Keratinocyte (primary cell): ENCODE measurements at regions not wholly inside any gene's neighbourhood (a gene's known extent, or its start where the extent isn't known, plus 50 kb on each side); places are given as distances from the start of the nearest gene placed in this dataset.

Experiments used
- DNase-seq: peaks from one replicate; pipeline ENCODE4 v3.0.0-alpha.2; 2011; ENCODE audit warnings: low read depth, missing footprints, low spot score
- FAIRE-seq: peaks from 2 replicates; lab custom pipeline; 2011; peaks lifted over from hg19 to GRCh38; lab: Jason Lieb, UNC
- H2AFZ ChIP-seq: 2 replicates; pipeline ENCODE4 v1.6.0; 2012; ENCODE audit warnings: low read length, control low read depth, inconsistent platforms; ENCODE audit not compliant: control insufficient read depth
- H3K27ac ChIP-seq: 2 replicates; pipeline ENCODE4 v1.5.1; 2011; ENCODE audit warnings: low read length; ENCODE audit not compliant: control insufficient read depth, insufficient read depth
- H3K27me3 ChIP-seq: 3 replicates; pipeline ENCODE4 v1.6.0; 2011; ENCODE audit warnings: low read length; ENCODE audit not compliant: control insufficient read depth, insufficient read depth; ENCODE audit errors: extremely low read depth
- H3K36me3 ChIP-seq, 2 experiments: 2 replicates in 1 of 2; 3 replicates in 1 of 2; pipeline ENCODE4 v1.5.1; 2011; ENCODE audit warnings: low read length in 2 of 2, mild to moderate bottlenecking in 1 of 2; ENCODE audit not compliant: control insufficient read depth in 2 of 2, insufficient read depth in 2 of 2; ENCODE audit errors: extremely low read depth in 1 of 2
- H3K4me1 ChIP-seq: 3 replicates; pipeline ENCODE4 v1.5.1; 2011; ENCODE audit warnings: low read length; ENCODE audit not compliant: control insufficient read depth, insufficient read depth; ENCODE audit errors: extremely low read depth
- H3K4me2 ChIP-seq: 3 replicates; pipeline ENCODE4 v1.6.0; 2011; ENCODE audit warnings: low read depth, low read length; ENCODE audit not compliant: control insufficient read depth, insufficient read depth; ENCODE audit errors: extremely low read depth
- H3K4me3 ChIP-seq, 3 experiments: fragments of 200-600 bp in 1 of 3; sonication (generic) in 1 of 3; 2 replicates in 2 of 3; 3 replicates in 1 of 3; pipeline ENCODE4 v1.5.1; 2011 to 2016; ENCODE audit warnings: low read length in 3 of 3, mild to moderate bottlenecking in 3 of 3, control low read depth in 2 of 3, inconsistent platforms in 1 of 3, low read depth in 1 of 3, mixed read lengths in 1 of 3, mixed run types in 1 of 3, moderate library complexity in 1 of 3; ENCODE audit not compliant: control insufficient read depth in 2 of 3, insufficient read depth in 2 of 3; ENCODE audit errors: extremely low read depth in 1 of 3
- H3K79me2 ChIP-seq: 2 replicates; pipeline ENCODE4 v1.6.0; 2012; ENCODE audit warnings: low read length; ENCODE audit not compliant: control insufficient read depth, insufficient read depth
- H3K9ac ChIP-seq: 3 replicates; pipeline ENCODE4 v1.6.0; 2011; ENCODE audit warnings: low read length; ENCODE audit not compliant: control insufficient read depth, insufficient read depth; ENCODE audit errors: extremely low read depth
- H3K9me1 ChIP-seq: 3 replicates; pipeline ENCODE4 v1.6.0; 2011; ENCODE audit warnings: low read length; ENCODE audit not compliant: control insufficient read depth, insufficient read depth; ENCODE audit errors: extremely low read depth
- H3K9me3 ChIP-seq: 2 replicates; pipeline ENCODE4 v1.5.1; 2012; ENCODE audit warnings: low read depth, low read length; ENCODE audit not compliant: control insufficient read depth
- H4K20me1 ChIP-seq: 3 replicates; pipeline ENCODE4 v1.6.0; 2011; ENCODE audit warnings: low read length; ENCODE audit not compliant: control insufficient read depth, insufficient read depth; ENCODE audit errors: extremely low read depth
- EZH2 ChIP-seq: IDR thresholded peaks from one replicate; pipeline ENCODE4 v1.6.1; 2012; ENCODE audit warnings: inconsistent platforms, mild to moderate bottlenecking, low read length, moderate library complexity
- dilution Hi-C: fragments of 300-500 bp; cut with MboI; formaldehyde crosslinking; loops from one replicate; pipeline ENCODE4 v1.7.0; 2020; ENCODE audit warnings: low sequenced_read_pairs; ENCODE audit not compliant: extremely low pct_ligation_motif_present
- TF ChIP-seq, protein P1 (sequence below), 3 experiments: IDR thresholded peaks in 1 of 3; conservative IDR thresholded peaks in 1 of 3; optimal IDR thresholded peaks in 1 of 3; 2 replicates in 2 of 3; 3 replicates in 1 of 3; pipeline versions ENCODE3 to v1.5.1; 2011; ENCODE audit warnings: low read length in 3 of 3, mild to moderate bottlenecking in 3 of 3, moderate library complexity in 2 of 3, control low read depth in 1 of 3, inconsistent platforms in 1 of 3; ENCODE audit not compliant: insufficient read depth in 2 of 3; ENCODE audit errors: extremely low read depth in 1 of 3

DNA sequence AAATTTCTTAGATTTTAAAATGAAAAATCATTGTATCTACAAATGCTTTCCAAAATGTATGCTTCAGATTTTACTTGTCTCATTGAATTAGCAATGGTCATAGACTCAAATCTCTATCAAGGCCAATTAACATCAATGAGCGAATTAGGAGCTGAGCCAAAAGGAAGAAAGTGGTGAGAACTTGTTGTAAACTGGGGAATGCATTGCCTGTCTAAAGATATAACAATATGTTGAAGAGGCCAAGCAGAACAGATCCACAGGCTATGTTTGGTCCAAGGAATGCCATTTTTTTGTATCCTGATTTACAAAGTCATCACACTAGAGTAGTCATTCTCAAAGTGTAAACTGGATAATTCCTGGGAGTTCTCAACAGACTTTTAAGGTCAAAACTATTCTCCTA is 370.7 kb downstream of the GJA1 start:
- Histone ChIP-seq H4K20me1 (no peaks in the 10 kb centered on the region), H3K27me3 (no peaks in the 10 kb centered on the region), H3K4me1 (no peaks in the 10 kb centered on the region), H3K9me1 (no peaks in the 10 kb centered on the region), H3K4me3 (no peak overlapping the region), H3K79me2 (no peaks in the 10 kb centered on the region), H3K9ac (no peak overlapping the region), H3K27ac (no peak overlapping the region), H3K36me3 (no peaks in the 10 kb centered on the region), H3K9me3 (no peaks in the 10 kb centered on the region), H3K4me2 (no peak overlapping the region), H2AFZ (no peak overlapping the region)
- FAIRE-seq (no peak), DNase-seq (no peak)
- dilution Hi-C loops = no loop called here
- no peak for TF ChIP-seq EZH2
- TF ChIP-seq, protein P1, sequence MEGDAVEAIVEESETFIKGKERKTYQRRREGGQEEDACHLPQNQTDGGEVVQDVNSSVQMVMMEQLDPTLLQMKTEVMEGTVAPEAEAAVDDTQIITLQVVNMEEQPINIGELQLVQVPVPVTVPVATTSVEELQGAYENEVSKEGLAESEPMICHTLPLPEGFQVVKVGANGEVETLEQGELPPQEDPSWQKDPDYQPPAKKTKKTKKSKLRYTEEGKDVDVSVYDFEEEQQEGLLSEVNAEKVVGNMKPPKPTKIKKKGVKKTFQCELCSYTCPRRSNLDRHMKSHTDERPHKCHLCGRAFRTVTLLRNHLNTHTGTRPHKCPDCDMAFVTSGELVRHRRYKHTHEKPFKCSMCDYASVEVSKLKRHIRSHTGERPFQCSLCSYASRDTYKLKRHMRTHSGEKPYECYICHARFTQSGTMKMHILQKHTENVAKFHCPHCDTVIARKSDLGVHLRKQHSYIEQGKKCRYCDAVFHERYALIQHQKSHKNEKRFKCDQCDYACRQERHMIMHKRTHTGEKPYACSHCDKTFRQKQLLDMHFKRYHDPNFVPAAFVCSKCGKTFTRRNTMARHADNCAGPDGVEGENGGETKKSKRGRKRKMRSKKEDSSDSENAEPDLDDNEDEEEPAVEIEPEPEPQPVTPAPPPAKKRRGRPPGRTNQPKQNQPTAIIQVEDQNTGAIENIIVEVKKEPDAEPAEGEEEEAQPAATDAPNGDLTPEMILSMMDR (optimal IDR thresholded peaks at IDR 0.05 in 1 of 3, IDR thresholded peaks at IDR 0.05 in 1 of 3, conservative IDR thresholded peaks at IDR 0.05 in 1 of 3; ENCODE audit: extremely low read depth in 1 of 3, insufficient read depth in 2 of 3, low read length in 3 of 3) = no peak

DNA sequence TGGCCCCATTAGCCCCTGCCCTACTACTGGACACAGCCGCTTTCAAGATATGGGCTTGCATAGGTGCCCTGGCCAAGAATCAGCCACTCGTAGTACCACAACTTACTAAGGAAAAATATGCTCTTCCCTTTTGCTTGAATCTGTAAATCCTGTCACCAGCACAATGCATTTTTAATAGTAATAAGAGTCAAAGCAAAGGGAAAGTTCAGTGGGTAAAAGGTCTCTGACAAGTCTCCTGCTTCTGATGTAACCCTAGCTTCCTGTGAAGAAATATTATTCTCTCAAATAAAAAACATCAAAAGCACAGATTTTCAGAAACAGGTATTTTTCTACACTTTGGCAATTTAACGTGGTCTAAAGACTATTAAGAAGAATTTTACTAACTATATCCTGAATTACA is 373.8 kb downstream of the GJA1 start:
- no peak for DNase-seq
- Histone ChIP-seq H3K9me1 (no peaks in the 10 kb centered on the region), H3K4me3 (no peak overlapping the region), H3K36me3 (no peaks in the 10 kb centered on the region), H2AFZ (no peak overlapping the region), H3K4me2 (no peak overlapping the region), H3K27ac (no peak overlapping the region), H3K9me3 (no peaks in the 10 kb centered on the region), H3K9ac (no peak overlapping the region), H3K79me2 (no peaks in the 10 kb centered on the region), H3K27me3 (no peaks in the 10 kb centered on the region), H4K20me1 (no peaks in the 10 kb centered on the region), H3K4me1 (no peaks in the 10 kb centered on the region)
- dilution Hi-C loops = no loop called here
- TF ChIP-seq EZH2 = no peak
- TF ChIP-seq, protein P1 (optimal IDR thresholded peaks at IDR 0.05 in 1 of 3, IDR thresholded peaks at IDR 0.05 in 1 of 3, conservative IDR thresholded peaks at IDR 0.05 in 1 of 3; ENCODE audit: extremely low read depth in 1 of 3, insufficient read depth in 2 of 3, low read length in 3 of 3) = no peak
- no peak for FAIRE-seq
